GM21528 (cell line): ENCODE measurements at regions not wholly inside any gene's neighbourhood (a gene's known extent, or its start where the extent isn't known, plus 50 kb on each side); places are given as distances from the start of the nearest gene placed in this dataset.
"Not testable (repeated sequence)": the region's sequence is repeated elsewhere in the genome, so short reads cannot be mapped to it uniquely, and the experiment has no call there.

ENCODE experiments used
- ATAC-seq: cut with Tn5 transposase; IDR thresholded peaks from one replicate; pipeline ENCODE4 v1.9.1; 2021; ENCODE audit warnings: mild to moderate bottlenecking, moderate library complexity; ENCODE audit not compliant: unreplicated experiment, low FRiP score

GRCh38 chr10:117601716-117602115, 59.2 kb downstream of the EMX2 start:
- ATAC-seq = no peak

- ATAC-seq = no peak
Observed at GRCh38 chr10:117603081-117603480, 60.5 kb downstream of the EMX2 start.

- ATAC-seq = no peak
Observed at GRCh38 chr10:117603726-117604125, 61.2 kb downstream of the EMX2 start.

- ATAC-seq = no peak
Observed at GRCh38 chr10:117609095-117609795, 66.7 kb downstream of the EMX2 start.

- no peak for ATAC-seq
Observed at GRCh38 chr10:117609796-117610170, 67.2 kb downstream of the EMX2 start.

GRCh38 chr10:117610321-117610720, 67.8 kb downstream of the EMX2 start:
- no peak for ATAC-seq

GRCh38 chr10:117612113-117612512, 69.6 kb downstream of the EMX2 start:
- no peak for ATAC-seq

- no peak for ATAC-seq
Observed at GRCh38 chr10:117615649-117616048, 73.1 kb downstream of the EMX2 start.

- no peak for ATAC-seq
Observed at GRCh38 chr10:117616179-117616578, 73.6 kb downstream of the EMX2 start.

GRCh38 chr10:117617086-117617485, 74.5 kb downstream of the EMX2 start:
- no peak for ATAC-seq

- no peak for ATAC-seq
Observed at GRCh38 chr10:117617659-117618058, 75.1 kb downstream of the EMX2 start.

GRCh38 chr10:117619223-117619622, 76.7 kb downstream of the EMX2 start:
- no peak for ATAC-seq

- no peak for ATAC-seq
Observed at GRCh38 chr10:117619707-117620405, 77.3 kb downstream of the EMX2 start.

GRCh38 chr10:117621196-117621595, 78.7 kb downstream of the EMX2 start:
- no peak for ATAC-seq

GRCh38 chr10:117621795-117622420, 79.4 kb downstream of the EMX2 start:
- no peak for ATAC-seq

- no peak for ATAC-seq
Observed at GRCh38 chr10:117622471-117623184, 80.1 kb downstream of the EMX2 start.

- ATAC-seq = no peak
Observed at GRCh38 chr10:117626228-117626627, 83.7 kb downstream of the EMX2 start.

GRCh38 chr10:117627561-117627960, 85.0 kb downstream of the EMX2 start:
- ATAC-seq = no peak

- ATAC-seq = not testable (repeated sequence)
Observed at GRCh38 chr10:117629717-117630116, 87.2 kb downstream of the EMX2 start.

- ATAC-seq = no peak
Observed at GRCh38 chr10:117631276-117632145, 89.0 kb downstream of the EMX2 start.
